ENCODE measurements at regions not wholly inside any gene's neighbourhood (a gene's known extent, or its start where the extent isn't known, plus 50 kb on each side); places are given as distances from the start of the nearest gene placed in this dataset.
A peak's percentile ranks its signal among the peaks of the same experiment; 100 is the strongest.
"Not testable (repeated sequence)": the region's sequence is repeated elsewhere in the genome, so short reads cannot be mapped to it uniquely, and the experiment has no call there.

DNA sequence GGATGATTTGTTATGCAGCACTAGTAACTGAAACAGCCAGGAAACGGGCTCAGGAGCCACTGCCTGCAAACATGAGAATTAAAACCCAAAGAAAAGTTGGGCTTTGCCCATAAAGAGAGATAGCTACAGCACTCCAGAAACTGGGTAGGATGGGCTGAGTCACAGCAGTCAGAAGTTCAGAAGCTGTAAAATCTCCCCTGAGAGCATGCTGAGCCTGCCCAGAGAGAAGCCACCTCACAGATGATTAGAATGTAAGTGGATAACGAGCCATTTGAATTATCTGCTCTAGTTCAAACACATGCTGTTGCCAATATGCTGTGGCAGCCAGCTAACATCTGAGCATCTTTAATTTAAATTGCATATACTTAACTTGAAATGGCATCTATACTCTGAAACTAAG, 388.1 kb upstream of the ACVR2A start:
- no peak for DNase-seq

DNA sequence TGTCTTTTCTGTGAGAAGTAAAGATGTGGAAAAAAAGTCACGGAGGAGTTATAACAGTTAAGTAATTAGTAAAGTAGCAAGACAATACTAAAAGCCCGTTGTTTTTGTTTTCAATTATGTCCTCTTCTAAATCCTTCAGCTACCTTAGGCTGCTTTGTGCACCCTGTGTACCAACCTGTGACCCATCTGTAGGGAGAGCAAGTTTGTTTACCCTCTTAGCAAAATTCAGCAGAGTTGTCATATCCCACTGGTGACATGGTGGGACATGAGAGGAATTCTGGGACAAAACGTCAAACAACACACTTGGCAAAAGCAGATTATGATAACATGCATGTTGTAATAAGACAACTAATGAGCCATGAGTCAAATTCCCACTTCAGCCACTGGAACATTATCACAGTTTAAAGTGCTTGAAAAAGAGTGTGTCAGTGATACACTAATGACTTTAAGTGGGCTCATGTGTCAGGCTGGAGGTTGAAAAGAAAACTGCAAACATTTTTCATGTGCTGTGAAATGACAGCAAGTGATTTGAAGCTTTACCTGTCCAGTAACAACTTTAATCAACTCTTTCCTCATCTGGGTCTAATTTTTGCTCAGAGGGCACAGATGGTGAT, 392.8 kb upstream of the ACVR2A start:
- no peak for DNase-seq

DNA sequence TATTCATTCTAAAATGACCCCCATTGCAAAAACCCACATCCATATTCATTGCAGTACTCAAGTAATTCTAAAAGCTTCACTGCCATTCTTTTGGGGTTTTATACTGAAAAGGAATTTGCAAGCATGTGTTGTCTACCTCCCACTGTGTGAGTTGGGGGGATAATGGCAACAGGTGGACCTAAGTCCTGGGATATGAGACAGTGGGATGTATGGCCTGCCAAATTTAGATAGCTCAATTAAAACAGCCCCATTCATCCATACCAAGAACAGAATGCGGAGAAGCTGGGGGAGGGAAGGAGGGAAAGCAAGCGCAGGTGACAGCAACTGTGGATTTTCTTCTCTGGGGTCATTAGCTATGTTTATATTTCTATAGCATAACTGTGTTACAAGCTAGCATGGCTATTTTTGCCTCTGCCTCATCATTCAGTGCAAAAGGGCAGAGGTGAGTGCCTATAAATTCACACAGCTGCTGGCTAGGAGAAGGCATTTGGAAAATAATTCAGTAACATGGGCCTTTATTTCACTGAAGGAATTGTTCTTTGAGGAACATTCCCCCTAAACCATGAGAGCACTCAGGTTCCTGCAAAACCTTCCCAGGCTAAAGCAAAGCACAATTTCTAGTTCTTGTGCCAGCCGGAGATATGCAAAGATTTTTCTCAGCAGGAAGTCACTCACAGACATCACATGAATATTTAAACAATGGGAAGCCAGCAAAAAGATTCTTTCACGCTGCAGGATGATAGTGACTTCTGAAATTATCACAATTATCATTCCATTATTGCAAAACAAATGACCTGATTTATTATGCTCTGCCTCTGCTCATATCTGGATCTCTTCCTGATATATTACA, 393.9 kb upstream of the ACVR2A start:
- no peak for DNase-seq

DNA sequence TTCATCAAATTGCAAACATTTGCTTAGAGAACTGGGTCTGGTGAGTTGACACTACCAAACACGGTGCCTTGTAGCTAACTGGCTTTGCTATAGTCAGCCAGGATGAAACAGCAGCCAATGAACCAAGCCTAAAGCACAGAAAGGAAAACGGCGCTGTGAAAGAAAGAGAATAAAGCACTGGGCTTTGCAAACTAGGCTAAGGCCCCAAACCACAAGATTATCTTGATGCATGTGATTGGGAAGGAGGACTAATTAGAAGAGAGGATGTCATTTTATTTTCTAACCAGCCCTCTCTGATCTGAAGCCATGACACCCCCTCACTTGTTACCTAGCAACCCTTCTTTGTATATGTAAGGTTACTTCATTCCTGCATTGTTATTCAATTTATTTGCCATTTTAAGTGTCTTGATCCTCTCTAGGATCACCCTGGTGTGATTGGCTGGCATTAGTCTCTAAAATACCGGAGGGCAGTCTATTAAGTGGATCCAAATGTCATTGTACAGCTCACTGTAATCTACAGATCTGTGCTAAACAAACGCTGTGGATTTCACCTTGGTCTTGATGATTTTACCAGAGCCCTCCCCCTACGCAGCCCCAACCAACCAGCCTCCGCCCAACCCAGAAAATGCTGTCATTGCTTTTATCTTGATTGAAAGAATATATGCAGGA, 395.4 kb upstream of the ACVR2A start:
- DNase-seq, result no peak

DNA sequence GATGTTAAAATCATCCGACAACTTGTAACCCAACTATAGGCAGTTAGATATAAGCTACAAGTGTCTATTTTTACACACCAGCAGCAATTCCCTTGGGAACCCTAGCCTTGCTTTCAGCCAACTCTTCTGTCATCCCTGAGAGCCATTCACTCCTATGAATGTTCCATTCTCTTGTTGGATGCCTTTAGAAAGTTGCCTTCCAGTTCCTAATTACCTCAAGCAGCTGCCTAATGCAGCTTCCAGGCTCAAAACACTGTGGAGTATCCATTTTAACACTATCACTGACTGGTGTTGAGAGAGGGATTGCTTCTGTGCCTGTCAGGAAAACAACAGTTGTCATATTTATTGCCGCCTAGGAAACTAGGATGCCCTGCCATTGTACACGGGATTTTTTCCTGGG, 402.0 kb upstream of the ACVR2A start:
- no peak for DNase-seq

DNA sequence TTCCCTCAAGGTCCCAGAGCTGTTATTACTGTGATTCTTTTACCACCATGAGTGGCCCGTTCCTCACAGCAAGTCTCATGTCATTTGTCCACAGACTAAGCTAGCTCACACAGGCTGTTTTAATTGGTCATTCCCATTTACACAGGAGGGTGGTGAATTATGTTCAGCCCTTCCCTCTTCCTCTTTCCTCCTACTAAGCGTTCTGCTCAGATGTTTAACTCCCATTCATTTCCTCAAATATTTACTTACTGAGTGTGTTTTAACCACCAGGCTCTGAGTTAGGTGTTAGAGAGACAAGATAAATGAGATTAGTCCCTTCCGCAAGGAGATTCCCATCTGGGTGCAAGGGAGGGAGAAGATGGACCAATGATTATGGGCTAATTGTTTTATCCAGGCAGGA, 403.6 kb upstream of the ACVR2A start:
- DNase-seq, result no peak

DNA sequence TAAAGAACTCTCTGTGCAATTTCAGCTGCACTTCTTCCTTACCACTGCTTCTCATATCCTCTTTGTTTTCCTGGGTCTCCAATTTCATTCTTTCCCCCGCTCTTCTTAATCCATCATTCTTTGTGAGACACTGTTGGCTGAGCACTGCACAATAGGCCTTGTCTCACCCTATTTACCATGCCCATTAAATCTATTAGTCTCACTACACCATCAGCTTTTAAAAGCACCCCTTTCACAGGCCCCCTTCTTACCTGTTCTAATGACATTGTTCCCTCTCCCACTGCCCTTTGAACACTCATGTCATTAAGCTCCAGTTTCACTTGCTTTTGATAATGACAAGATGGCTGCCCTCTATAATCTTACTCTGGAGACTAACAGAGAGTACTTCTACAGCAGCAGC, 404.1 kb upstream of the ACVR2A start:
- DNase-seq, result no peak

DNA sequence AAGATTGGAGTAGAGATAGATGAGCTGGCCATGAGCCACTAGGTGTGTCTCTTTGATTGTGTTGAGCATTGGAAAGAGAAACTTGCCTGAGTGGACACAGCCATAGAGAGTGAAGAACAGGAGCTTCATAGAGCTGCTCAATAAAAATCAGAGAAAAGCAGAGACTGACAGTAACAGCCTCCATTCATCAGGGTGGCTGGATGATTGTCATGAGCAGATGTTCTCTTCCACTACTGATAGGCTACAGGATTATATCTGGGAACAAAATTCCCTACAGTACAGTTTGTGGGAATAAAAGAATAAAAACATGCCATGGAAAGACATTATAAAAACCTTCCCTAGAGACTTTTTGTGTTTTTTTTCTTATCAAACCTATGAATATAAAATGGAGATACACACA, 404.8 kb upstream of the ACVR2A start:
- no peak for DNase-seq

DNA sequence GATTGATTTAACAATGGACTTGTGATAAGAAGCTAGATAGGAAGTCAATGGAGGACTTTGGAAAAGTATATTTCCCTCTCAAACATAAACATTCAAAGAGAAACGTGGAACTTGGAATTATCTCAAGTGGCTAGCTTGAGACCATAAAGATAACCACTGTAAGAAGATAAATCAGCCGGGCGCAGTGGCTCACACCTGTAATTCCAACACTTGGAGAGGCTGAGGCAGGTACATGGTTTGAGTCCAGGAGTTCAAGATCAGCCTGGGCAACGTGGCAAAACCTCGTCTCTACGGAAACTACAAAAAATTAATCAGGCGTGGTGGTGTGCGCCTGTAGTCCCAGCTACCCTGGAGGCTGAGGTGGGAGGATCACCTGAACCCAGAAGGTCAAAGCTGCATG, 405.9 kb upstream of the ACVR2A start:
- DNase-seq, result no peak

DNA sequence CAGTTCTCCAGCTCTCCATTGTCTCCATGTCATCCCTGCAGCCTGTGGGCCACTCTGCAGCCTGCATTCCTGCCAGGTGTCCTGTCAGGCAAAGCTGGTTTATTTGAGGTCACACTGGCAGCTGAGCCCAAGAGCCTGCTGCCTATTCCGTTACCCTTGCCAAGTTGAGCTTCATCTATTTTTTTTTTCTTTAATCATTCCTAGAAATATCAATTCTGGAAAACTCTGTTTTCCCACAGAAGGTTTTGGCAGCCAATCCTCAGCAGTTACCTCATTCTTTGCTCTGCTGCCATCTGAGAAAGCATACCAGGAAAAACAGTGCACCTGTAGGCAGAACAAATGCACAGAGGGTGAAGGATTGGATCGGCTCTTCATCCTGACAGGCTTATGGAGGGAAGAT, 411.0 kb upstream of the ACVR2A start:
- no peak for DNase-seq

DNA sequence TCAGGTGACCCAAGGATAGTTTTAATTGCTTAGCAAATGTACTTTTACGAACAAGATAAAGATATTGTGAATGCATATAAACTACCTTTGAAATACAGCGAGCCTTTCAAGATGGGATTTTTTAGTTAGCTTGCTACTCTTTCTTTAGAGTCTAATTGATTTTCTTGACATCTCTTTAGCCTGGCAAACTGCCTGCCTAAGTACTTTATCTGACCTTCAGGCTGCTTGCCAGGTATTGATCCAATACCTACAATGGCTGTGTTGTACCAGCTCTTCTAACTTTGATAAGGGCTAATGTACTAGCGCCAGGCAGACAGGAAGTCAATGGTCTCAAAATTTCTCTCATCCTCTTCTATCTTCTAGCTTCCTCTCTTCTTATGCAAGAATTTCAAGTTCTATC, 414.4 kb upstream of the ACVR2A start:
- no peak for DNase-seq

DNA sequence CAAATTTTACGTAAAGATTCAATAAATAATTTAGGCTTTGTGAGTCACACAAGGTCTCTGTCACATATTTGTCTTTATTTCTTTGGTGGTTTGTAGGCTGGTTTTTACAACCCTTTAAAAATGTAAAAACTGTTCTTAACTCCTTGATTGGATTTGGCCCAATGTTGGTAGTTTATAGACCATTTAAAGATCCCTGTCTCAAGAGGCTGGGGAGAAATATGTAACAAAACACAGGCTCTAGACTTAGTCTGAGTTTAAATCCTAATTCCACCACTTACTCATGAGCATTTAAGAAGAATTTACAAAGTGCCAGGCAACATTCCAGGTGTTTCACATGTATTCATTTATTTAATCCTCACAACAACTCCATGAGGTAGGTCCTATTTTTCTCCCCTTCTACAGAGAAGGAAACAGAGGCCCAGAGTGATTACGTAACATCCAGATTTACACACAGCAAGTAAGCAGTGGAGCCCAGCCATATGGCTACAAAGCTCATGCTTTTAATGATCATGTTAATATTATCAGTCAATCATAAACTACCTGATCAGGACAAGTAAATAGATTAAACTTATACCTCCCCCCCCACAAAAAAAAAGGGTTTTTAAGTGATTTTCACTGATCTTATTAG, 416.6 kb upstream of the ACVR2A start:
- no peak for DNase-seq

DNA sequence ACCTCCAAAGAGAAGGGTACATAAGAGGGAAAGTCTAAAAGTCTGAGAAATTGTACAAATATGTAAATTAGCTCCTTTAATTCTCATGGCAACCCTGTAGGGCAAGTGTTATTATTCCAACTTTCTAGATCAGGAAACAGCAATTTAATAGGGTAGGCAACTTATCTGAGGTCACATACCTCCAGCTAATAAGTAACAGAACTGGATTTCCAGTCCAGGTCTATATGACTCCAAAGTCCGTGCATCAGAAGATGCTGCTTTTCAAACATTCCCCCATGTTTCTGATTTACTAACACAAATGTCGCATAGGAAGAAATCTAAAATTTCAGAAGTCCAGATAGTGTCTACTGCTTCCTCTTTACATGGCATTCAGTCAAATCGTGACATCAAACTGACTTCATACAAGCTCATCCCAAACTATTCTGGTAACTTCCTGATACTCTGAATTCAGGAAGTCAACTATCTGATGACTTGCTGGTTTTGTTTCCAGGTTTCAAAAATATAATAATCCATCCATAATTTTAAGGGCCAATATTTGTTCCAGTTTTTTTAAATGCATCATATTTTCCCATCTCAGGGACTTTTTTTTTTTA, 419.3 kb upstream of the ACVR2A start:
- DNase-seq, result peak; percentile 62

DNA sequence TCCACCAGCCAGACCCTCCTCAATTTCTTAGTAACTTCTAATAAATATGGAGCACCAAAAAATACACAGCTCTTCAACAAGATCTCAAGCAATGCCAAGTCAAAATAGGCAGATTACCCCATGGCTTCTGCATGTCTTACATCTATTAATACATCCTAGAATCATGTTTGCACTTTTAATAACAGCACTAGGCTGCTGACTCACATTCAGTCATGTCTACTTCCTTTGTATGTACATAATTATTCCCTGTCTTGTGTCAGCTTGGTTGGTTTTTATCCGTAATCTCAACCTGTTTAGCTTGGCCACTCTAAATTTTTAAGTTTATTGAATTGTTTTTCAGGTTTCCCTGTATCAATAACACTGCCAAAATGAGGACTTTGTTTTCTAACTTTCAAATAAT, 420.1 kb upstream of the ACVR2A start:
- DNase-seq, result no peak

DNA sequence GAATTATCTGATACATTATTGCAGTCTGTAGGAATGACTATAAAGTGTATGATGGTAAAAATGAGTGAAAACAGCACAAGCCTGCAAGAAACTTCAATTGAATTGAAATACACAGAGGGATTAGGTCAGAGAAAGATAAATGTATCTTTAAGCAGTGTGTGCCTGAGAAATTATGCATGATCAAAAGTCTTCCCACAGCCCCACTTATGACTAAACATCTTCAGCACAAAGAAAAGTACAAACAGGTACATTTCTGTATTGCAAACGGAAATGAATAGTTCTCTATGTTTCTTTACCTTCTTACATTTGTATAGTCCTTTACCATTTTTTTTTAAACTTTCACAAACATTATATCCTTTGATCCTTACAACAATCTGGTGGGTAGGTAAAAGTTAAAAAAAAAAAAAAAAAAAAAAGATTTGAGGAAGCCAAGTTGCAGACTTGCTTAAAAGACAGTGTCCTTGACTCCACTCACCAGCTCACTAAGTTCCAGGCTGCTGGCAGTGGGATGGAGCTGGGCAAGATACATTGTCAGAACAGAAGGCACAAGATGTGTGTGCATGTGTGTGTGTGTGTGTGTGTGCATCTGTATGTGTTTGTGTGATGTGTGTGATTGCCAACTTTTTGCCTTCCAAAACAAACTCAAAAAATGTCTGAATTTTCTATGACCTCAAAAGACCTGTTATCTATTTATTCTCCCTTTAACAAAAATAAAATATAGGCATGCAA, 423.7 kb upstream of the ACVR2A start:
- no peak for DNase-seq

DNA sequence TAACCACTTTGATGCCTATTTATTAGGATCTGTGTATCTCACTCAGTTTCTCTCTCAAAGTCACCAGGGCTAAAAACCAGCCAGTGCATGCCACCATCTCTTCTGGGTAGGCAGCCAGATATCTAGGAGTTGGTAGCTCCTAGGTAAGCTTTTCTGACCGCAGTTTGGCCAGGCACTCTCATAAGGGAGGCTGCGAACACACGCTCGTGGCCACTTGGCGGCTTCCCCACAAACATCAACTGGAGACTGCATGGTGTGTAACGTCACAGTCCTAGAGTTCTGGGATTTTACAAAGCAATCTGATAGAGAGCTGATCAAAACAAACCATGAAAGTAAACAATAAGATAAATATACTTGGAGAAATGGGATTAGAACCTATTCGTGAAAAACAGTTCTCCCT, 424.3 kb upstream of the ACVR2A start:
- no peak for DNase-seq

DNA sequence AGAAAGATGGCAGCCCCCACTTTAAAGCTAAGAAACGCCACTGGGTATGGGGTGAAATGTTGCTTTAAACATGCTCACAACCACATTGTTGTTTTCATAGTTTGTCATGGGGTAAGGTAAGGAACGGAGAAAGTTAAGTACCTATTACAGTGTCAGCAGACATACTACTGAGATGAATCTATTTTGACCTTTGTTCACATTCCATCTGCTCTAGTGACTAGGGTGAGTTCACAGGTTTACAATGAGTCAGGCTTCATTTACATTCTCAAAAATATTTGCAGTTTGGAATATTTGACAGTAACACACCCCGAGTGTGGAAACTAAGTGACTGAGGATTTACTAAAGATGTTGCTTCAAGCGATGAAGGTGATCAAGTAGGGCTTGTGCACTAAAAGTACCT, 428.7 kb upstream of the ACVR2A start:
- DNase-seq, result no peak

DNA sequence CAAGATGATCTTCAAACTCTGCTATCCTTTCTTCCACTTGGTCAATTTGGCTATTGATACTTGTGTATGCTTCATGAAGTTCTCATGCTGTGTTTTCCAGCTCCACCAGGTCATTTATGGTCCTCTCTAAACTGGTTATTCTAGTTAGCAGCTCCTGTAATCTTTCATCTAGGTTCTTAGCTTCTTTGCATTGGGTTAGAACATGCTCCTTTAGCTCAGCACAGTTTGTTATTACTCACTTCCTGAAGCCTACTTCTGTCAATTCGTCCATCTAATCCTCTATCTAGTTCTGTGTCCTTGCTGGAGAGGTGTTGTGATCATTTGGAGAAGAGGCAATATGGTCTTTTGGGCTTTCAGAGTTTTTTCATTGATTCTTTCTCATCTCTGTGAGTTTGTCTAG, 430.2 kb upstream of the ACVR2A start:
- not testable (repeated sequence) for DNase-seq

DNA sequence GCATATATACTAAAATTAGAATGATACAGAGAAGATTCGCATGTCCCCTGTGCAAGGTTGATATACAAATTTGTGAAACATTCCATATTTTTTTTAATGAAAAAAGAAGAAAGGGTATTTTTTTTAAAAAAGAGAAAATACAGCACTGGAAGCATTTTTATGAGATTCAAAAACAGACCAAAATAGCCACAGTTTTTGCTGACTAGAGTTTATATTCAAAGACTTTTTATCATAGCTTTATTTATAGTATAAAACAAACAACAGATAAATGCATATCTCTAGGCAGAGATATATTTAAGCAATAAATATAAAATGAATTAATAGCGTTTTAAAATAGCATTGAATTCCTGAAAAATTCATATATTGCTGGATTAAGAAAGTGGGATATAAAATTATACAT, 436.5 kb upstream of the ACVR2A start:
- DNase-seq, result no peak

DNA sequence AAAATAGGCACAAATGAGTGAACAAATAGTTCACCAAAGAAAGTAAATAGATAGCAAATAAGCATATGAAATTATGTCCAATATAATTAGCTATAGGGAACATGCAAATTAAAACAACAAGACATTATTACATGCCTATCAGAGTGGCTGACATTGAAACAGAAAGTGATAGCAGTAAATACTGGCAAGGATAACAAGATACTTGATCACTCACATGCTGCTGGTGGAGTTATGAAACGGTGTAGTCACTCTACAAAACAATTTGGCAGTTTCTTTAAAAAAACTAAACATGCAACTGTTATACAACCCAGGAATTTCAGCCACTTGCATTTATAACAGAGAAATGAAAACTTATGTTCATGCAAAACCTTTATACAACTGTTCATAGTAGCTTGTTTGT, 439.2 kb upstream of the ACVR2A start:
- DNase-seq, result peak; percentile 44

DNA sequence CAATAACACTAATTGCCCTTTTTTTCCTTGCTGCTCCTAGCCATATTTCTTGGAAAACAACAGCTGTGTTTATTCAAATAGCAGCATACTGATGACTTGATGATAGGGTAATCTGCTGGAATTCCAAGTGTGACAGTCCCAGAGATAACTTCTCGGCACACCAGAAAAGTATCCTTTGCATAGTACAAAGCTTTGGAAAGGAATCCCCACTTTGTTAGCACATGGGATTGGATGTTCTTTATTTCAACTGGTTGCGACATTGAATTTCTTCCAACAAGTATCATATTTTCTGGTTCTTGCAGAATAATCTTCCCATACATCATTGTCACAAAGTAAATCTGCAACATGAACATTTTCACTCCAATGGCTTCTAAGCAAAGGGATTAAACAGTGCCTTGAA, 445.8 kb upstream of the ACVR2A start:
- DNase-seq, result no peak

DNA sequence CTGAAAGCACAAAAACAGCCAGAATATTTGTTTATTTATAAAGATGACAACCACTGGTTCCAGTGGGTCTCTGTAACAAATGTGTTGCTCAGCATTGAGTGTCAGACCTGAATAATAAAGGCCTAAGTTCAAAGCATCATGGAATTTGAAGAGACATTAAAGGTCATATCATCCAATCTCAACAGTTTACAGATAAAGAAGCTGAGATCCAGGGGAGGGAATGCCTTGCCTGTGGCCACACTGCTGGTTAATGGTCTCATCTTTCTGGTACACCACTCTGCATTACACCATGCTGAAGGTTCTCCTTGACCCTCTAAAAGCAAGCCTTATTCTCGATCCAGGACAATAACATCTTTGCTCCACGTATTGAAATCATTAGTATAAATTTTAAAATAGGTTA, 446.5 kb upstream of the ACVR2A start:
- no peak for DNase-seq

DNA sequence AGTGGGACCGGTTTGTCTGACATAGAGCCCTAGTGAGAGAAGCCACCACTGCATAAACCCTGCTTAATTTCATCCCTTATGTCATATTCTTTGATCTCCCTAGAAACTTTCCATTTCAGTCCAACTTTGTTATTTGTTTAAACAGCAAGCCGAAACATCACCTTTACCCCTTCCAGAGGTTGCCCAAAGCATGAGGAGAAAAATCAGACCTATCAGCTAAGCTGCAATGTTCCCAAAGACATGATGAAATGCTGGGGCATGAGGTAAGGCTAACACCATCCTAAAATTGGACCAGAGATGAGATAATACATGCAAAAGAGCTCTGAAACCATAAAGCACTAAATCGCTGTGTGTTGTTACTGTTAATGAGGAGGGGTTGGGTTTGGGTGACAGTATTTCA, 447.9 kb upstream of the ACVR2A start:
- no peak for DNase-seq
